ENCODE measurements at regions not wholly inside any gene's neighbourhood (a gene's known extent, or its start where the extent isn't known, plus 50 kb on each side); places are given as distances from the start of the nearest gene placed in this dataset.
"Not testable (repeated sequence)": the region's sequence is repeated elsewhere in the genome, so short reads cannot be mapped to it uniquely, and the experiment has no call there.

DNA sequence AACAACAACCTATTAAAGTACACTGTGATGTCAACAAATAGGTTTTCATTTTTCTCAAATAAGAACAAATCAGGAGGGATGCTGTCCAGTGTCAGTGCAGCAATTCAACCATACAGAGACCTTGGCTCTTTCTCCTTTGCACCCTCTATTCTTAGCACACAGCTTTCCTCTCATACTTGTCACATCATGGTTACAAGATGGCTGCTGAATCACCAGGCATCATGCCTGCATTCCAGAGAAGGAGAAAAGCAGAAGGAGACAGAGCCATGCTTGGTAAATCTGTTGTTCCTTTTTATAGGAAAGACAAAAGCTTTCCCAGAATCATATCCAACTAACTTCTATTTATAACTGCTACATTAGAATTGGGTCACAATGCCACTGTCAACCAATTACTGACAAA is 124.7 kb upstream of the VLDLR start:
- no peak overlapping the region for H3K4me3 Mint-ChIP-seq
- peaks cover 0 to 1% (median 0%) of the 10 kb centered on the region in 7 donors for H3K9me3 Mint-ChIP-seq
- H3K4me1 Mint-ChIP-seq = no peaks in the 10 kb centered on the region
- H3K27ac Mint-ChIP-seq = no peak overlapping the region
- no peaks in the 10 kb centered on the region for H3K36me3 Mint-ChIP-seq
- no peaks in the 10 kb centered on the region for H3K27me3 Mint-ChIP-seq
- ATAC-seq (ENCODE audit: low read depth in 2 of 2) = no peak
- no peak for DNase-seq

- ATAC-seq (ENCODE audit: low read depth in 2 of 2) = no peak
- Mint-ChIP-seq H3K27me3 (no peaks in the 10 kb centered on the region), H3K4me1 (no peaks in the 10 kb centered on the region), H3K4me3 (no peak overlapping the region), H3K27ac (no peak overlapping the region), H3K9me3 (peaks cover 0 to 1% (median 0%) of the 10 kb centered on the region in 7 donors), H3K36me3 (no peaks in the 10 kb centered on the region)
- no peak for DNase-seq
Observed at GRCh38 chr9:2497666-2498400, 123.8 kb upstream of the VLDLR start.

DNA sequence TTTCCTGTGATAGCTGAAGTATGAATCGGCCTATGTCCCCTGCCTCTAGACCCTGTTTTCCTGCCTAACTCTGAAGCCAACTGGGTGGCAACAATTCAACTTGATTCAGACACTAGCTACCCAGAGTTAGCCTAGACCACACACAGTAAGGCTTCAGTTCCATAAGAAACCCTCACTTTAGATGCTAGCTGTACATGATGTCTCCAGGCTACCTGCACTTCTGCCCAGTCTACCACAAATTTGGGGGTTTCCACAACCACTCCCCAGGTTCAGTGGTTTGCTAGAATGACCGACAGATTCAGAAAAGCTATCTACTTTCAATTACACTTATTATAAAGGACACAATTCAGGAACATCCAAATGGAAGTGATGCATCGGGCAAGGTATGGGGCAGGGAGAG is 119.4 kb upstream of the VLDLR start:
- H3K27me3 Mint-ChIP-seq = peaks cover 0 to 8% (median 0%) of the 10 kb centered on the region in 3 donors
- H3K36me3 Mint-ChIP-seq = no peaks in the 10 kb centered on the region
- H3K4me3 Mint-ChIP-seq = no peak overlapping the region
- no peaks in the 10 kb centered on the region for H3K4me1 Mint-ChIP-seq
- H3K27ac Mint-ChIP-seq = no peak overlapping the region
- DNase-seq (no peak), ATAC-seq (ENCODE audit: low read depth in 2 of 2) (no peak)
- H3K9me3 Mint-ChIP-seq = peaks cover 0 to 4% (median 0%) of the 10 kb centered on the region in 7 donors

DNA sequence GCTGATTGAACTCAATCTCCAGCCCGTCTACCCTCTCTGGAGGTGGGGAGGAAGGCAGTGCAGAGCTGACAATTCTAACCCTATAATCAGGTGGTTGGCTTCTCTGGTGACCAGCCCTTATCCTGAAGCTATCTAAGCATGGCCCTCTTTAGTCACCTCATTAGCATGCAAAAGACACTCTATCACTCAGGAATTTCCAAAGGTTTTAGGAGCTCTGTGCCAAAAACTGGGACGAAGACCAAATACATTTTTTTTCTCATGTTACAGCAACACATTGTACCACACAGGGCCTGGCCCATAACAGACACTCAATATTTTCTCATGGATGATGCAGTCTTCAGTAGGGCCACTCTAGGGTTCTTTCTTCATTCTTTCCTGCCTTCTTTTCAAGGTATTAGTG is 118.8 kb upstream of the VLDLR start:
- DNase-seq (no peak), ATAC-seq (ENCODE audit: low read depth in 2 of 2) (no peak)
- H3K27me3 Mint-ChIP-seq = peaks cover 0 to 8% (median 0%) of the 10 kb centered on the region in 3 donors
- no peaks in the 10 kb centered on the region for H3K36me3 Mint-ChIP-seq
- H3K4me3 Mint-ChIP-seq = no peak overlapping the region
- no peak overlapping the region for H3K27ac Mint-ChIP-seq
- peaks cover 0 to 4% (median 0%) of the 10 kb centered on the region in 7 donors for H3K9me3 Mint-ChIP-seq
- H3K4me1 Mint-ChIP-seq = no peaks in the 10 kb centered on the region

DNA sequence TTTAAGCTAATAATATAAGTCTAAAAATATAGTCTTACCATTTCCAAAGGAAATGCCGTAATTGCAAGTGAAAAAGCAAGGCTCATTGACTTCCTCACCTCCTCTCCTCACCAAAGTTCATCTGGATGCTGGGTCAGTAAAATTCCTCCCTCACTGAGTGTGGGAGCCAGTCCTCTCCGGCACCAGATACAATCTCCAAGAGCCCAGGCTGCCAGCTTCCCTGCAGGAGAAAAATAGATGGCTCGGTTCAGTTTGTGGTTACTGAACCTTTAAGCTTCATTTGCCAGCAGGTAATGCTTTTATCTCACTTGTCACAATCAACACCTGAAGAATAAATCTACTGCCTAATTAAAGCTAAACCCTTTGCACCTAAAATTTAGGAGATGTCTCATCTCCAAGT is 115.3 kb upstream of the VLDLR start:
- Mint-ChIP-seq H3K36me3 (no peaks in the 10 kb centered on the region), H3K9me3 (peaks cover 0 to 7% (median 4%) of the 10 kb centered on the region in 7 donors), H3K4me3 (no peak overlapping the region), H3K27me3 (peaks cover 7 to 12% (median 11%) of the 10 kb centered on the region in 3 donors), H3K27ac (no peak overlapping the region), H3K4me1 (no peaks in the 10 kb centered on the region)
- ATAC-seq (ENCODE audit: low read depth in 2 of 2) (no peak), DNase-seq (no peak)

- Mint-ChIP-seq H3K4me1 (no peaks in the 10 kb centered on the region), H3K9me3 (peaks cover 10 to 21% (median 16%) of the 10 kb centered on the region in 7 donors)
- ATAC-seq (ENCODE audit: low read depth in 2 of 2) = no peak
Observed at GRCh38 chr9:2523591-2523990, 98.0 kb upstream of the VLDLR start.

DNA sequence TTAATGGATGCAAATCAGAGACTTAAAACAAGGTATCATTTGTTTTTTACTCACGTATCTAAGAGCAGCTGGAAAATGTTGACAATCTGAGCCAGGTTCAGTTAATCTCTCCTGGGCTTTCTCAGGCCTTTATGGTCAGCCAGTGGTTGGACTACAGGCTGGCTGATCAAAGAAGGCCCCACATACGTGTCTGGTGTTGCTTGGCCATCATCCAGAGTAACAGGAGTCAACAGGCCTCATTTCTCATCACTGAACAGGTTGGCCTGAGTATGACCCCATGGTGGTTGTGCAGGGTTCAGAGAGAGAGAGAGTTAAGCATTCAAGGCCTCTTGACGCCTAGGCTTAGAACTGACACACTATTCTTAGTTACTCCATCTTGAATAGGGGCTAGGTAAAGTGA is 97.0 kb upstream of the VLDLR start:
- ATAC-seq (ENCODE audit: low read depth in 2 of 2) (no peak), DNase-seq (no peak)
- H3K4me1 Mint-ChIP-seq = no peaks in the 10 kb centered on the region
- H3K4me3 Mint-ChIP-seq = peak overlapping the region in 1 of 8 donors; percentile 35
- H3K36me3 Mint-ChIP-seq = no peaks in the 10 kb centered on the region
- peaks cover 4 to 12% (median 8%) of the 10 kb centered on the region in 7 donors for H3K9me3 Mint-ChIP-seq
- peaks cover 0 to 7% (median 4%) of the 10 kb centered on the region in 3 donors for H3K27me3 Mint-ChIP-seq
- no peak overlapping the region for H3K27ac Mint-ChIP-seq

More at GRCh38 chr9:2523591-2523990, 98.0 kb upstream of the VLDLR start:
- H3K27ac Mint-ChIP-seq = no peak overlapping the region
- H3K36me3 Mint-ChIP-seq = peaks cover 0 to 6% of the 10 kb centered on the region in 2 donors
- no peak for DNase-seq
- no peak overlapping the region for H3K4me3 Mint-ChIP-seq
- H3K27me3 Mint-ChIP-seq = peaks cover 0 to 7% (median 4%) of the 10 kb centered on the region in 3 donors

DNA sequence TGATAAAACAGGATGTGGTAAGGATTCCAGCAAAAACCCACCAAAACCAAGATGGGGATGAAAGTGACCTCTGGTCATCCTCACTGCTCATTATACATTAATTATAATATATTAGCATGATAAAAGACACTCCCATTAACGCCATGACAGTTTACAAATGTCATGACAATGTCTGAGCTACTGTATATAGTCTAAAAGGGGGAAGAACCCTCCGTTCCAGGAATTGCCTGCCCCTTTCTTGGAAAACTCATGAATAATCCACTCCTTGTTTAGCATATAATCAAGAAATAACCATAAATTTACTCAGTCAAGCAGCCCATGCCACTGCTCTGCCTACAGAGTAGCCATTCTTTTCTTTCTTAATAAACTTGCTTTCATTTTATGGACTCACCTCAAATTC is 96.4 kb upstream of the VLDLR start:
- Mint-ChIP-seq H3K27me3 (peaks cover 0 to 3% (median 2%) of the 10 kb centered on the region in 3 donors), H3K27ac (no peak overlapping the region), H3K9me3 (peaks cover 3 to 9% (median 6%) of the 10 kb centered on the region in 7 donors), H3K4me1 (no peaks in the 10 kb centered on the region), H3K36me3 (no peaks in the 10 kb centered on the region), H3K4me3 (no peak overlapping the region)
- no peak for ATAC-seq (ENCODE audit: low read depth in 2 of 2)
- no peak for DNase-seq

DNA sequence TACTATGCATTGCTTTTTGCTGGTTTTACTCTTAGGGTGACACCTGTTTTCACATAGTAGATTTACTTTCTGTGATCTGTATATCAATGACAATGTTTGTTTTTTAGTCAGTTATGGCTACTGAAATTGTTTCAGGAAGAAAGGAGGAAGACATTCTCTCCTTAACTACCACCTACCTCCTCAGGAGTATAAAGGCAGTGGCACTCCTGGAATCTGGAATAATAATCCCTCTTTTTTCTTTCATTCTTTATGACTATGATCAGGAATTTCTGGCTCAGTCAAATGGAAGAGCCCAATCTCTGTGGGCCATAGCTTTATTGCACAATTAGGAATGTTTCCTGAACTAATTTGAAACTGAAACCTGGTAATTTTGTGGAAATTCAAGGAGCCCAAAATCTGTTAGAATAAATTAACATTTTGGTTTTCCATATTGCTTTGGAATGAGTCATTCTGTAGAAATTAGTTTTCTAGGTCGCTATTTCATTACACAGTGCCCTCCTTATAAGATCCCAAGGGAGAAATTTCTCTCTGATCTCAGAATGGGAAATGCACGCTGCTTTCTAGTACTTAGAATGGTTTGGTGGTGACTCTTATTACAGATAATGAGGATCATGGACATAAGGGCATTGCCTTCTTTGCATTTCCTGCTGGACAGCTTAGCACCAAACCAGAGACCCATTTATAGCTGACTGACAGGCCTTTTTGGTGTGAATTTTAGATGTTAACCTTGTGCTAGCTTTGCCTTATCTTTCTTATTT is 95.3 kb upstream of the VLDLR start:
- H3K4me3 Mint-ChIP-seq = no peak overlapping the region
- no peaks in the 10 kb centered on the region for H3K4me1 Mint-ChIP-seq
- DNase-seq = no peak

GRCh38 chr9:2531481-2531880 is 90.1 kb upstream of the VLDLR start:
- Mint-ChIP-seq H3K27me3 (peaks cover 0 to 10% (median 6%) of the 10 kb centered on the region in 3 donors), H3K4me3 (no peak overlapping the region), H3K36me3 (no peaks in the 10 kb centered on the region), H3K27ac (no peak overlapping the region), H3K9me3 (peaks cover 0 to 6% (median 0%) of the 10 kb centered on the region in 7 donors), H3K4me1 (no peaks in the 10 kb centered on the region)
- ATAC-seq (ENCODE audit: low read depth in 2 of 2) (no peak), DNase-seq (no peak)

More for the DNA sequence above, 95.3 kb upstream of the VLDLR start:
- Mint-ChIP-seq H3K9me3 (peaks cover 0 to 6% (median 4%) of the 10 kb centered on the region in 7 donors), H3K27me3 (no peaks in the 10 kb centered on the region), H3K27ac (no peak overlapping the region), H3K36me3 (no peaks in the 10 kb centered on the region)
- no peak for ATAC-seq (ENCODE audit: low read depth in 2 of 2)

DNA sequence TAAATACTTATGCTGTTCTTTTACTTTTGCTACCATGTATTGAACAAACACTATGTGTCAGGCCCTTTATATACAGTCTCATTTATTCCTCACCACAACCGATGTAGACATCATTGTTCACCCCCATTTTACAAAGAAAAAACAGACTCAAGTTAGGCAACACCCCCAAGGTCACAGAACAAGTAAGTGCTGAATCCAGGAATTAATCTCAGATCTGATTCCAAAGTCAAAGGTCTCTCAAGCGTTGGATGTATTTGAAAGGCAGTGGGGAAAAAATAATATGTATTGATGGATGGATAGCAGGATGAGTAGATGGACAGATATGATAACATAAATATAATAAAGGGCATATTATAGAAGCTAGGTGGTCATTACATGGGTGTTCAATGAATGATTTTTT is 85.1 kb upstream of the VLDLR start:
- Mint-ChIP-seq H3K4me3 (no peak overlapping the region), H3K36me3 (no peaks in the 10 kb centered on the region), H3K4me1 (no peaks in the 10 kb centered on the region), H3K27ac (no peak overlapping the region), H3K9me3 (peaks cover 0 to 2% (median 0%) of the 10 kb centered on the region in 7 donors), H3K27me3 (peaks cover 6 to 18% (median 10%) of the 10 kb centered on the region in 3 donors)
- ATAC-seq (ENCODE audit: low read depth in 2 of 2) (no peak), DNase-seq (no peak)

GRCh38 chr9:2545881-2546490 is 75.6 kb upstream of the VLDLR start:
- peaks cover 6 to 18% (median 10%) of the 10 kb centered on the region in 3 donors for H3K27me3 Mint-ChIP-seq
- no peaks in the 10 kb centered on the region for H3K36me3 Mint-ChIP-seq
- ATAC-seq (ENCODE audit: low read depth in 2 of 2) (no peak), DNase-seq (no peak)
- H3K27ac Mint-ChIP-seq = no peak overlapping the region
- H3K4me3 Mint-ChIP-seq = no peak overlapping the region
- H3K4me1 Mint-ChIP-seq = no peaks in the 10 kb centered on the region
- H3K9me3 Mint-ChIP-seq = peaks cover 0 to 14% (median 8%) of the 10 kb centered on the region in 7 donors

DNA sequence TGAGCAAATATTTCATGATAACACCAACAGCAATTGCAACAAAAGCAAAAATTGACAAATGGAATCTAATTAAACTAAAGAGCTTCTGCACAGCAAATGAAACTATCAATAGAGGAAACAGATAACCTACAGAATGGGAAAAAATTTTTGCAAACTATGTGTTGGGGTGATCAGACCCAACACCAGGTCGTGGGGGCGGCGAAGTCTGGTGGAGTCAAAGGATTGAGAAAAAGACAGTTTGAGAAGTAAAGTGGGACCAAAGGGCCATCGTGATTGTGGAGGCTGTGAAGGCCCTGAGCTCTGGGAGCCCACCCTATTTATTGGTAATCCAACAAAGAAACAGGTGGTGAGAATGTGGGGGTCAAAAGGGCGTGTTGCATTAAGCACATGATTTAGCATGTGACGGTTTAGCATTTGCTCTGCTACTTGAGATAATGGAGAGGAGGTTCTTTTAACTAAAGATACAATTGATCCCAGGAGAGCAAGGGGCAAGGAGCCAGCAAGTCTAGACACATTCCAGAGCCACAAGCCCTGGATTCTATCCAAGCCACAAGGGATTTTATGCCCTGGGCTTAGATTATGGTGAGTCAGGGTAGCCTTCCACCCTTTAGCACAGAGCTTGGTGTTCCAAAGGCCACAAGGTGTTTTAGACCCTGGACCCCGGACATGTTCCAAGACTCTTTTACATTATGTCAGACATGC is 65.5 kb upstream of the VLDLR start:
- H3K4me3 Mint-ChIP-seq; ATAC-seq (ENCODE audit: low read depth in 2 of 2); H3K36me3 Mint-ChIP-seq; H3K4me1 Mint-ChIP-seq; DNase-seq; H3K27me3 Mint-ChIP-seq: not testable (repeated sequence)
- peak overlapping the region in 1 of 6 donors; percentile 55 for H3K27ac Mint-ChIP-seq
- H3K9me3 Mint-ChIP-seq = peaks cover 2 to 46% (median 13%) of the 10 kb centered on the region in 7 donors
